Astrocyte (in vitro differentiated cells and primary cell): ENCODE measurements at regions not wholly inside any gene's neighbourhood (a gene's known extent, or its start where the extent isn't known, plus 50 kb on each side); places are given as distances from the start of the nearest gene placed in this dataset.

Source experiments
- CTCF ChIP-seq: IDR thresholded peaks from 2 replicates; pipeline ENCODE4 v1.5.1; 2011; ENCODE audit warnings: low read depth, mild to moderate bottlenecking, inconsistent platforms, low read length, moderate library complexity; ENCODE audit not compliant: insufficient read depth
- EZH2 ChIP-seq: IDR thresholded peaks from 2 replicates; pipeline ENCODE4 v1.6.1; 2012; ENCODE audit warnings: mild to moderate bottlenecking, low read length, inconsistent platforms; ENCODE audit not compliant: insufficient read depth

- TF ChIP-seq EZH2, result no peak
- no peak for TF ChIP-seq CTCF
Measured at GRCh38 chr14:85003805-85004204, 526.1 kb upstream of the FLRT2 start.
